Fibroblast of pulmonary artery (primary cell): ENCODE measurements at regions not wholly inside any gene's neighbourhood (a gene's known extent, or its start where the extent isn't known, plus 50 kb on each side); places are given as distances from the start of the nearest gene placed in this dataset.
"Not testable (repeated sequence)": the region's sequence is repeated elsewhere in the genome, so short reads cannot be mapped to it uniquely, and the experiment has no call there.

ENCODE experiments used
- DNase-seq: peaks from one replicate; pipeline ENCODE4 v3.0.0-alpha.2; 2010; ENCODE audit warnings: low read depth
- H3K4me3 ChIP-seq: replicated peaks from 2 replicates; pipeline ENCODE4 v1.5.1; 2011; ENCODE audit warnings: low read depth, mild to moderate bottlenecking, control low read depth, low read length, moderate library complexity
- CTCF ChIP-seq: IDR thresholded peaks from 2 replicates; pipeline ENCODE4 v1.5.1; 2011; ENCODE audit warnings: mild to moderate bottlenecking, control low read depth, low read length, inconsistent platforms; ENCODE audit errors: missing control alignments

- TF ChIP-seq CTCF = peak; percentile 26
- DNase-seq = peak; percentile 7
- H3K4me3 ChIP-seq = not testable (repeated sequence)
These were observed 1239.6 kb upstream of the USP9Y start for GRCh38 chrY:11461406-11461805.

GRCh38 chrY:11466778-11467177 lies 1234.3 kb upstream of the USP9Y start:
- peak; percentile 4 for DNase-seq
- H3K4me3 ChIP-seq = not testable (repeated sequence)
